AG20443 (cell line): ENCODE measurements at regions not wholly inside any gene's neighbourhood (a gene's known extent, or its start where the extent isn't known, plus 50 kb on each side); places are given as distances from the start of the nearest gene placed in this dataset.
"Not testable (repeated sequence)": the region's sequence is repeated elsewhere in the genome, so short reads cannot be mapped to it uniquely, and the experiment has no call there.

Source experiments
- DNase-seq: peaks from one replicate; pipeline ENCODE4 v3.0.0; 2012; ENCODE audit warnings: low spot score, mixed read lengths

GRCh38 chr10:20656886-20657285 is 240.2 kb downstream of the NEBL start:
- DNase-seq: no peak

GRCh38 chr10:20652424-20652823 is 244.7 kb downstream of the NEBL start:
- DNase-seq: not testable (repeated sequence)

GRCh38 chr10:20648263-20648874 is 248.7 kb downstream of the NEBL start:
- no peak for DNase-seq

DNA sequence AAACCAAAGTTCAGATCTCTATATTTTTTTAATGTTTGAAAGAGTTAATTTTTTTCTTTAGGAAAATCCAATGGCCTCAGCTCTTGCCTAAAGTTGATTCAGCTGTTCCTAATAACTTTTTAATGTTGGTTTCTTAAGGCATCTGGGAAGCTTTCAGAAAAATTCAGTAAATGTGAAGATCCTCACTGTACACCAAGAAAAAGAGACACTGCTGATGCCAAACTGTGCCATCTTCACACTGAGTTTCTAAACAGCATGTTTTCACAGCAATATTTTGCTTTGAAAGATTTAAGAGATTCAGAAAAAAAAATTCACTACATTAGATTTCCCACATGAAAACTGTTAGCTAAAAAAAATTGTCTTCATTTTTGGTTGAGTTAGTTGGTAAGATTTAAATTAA is 249.4 kb downstream of the NEBL start:
- DNase-seq: no peak

- no peak for DNase-seq
These were observed 252.7 kb downstream of the NEBL start for GRCh38 chr10:20644421-20644820.

- DNase-seq: no peak
These were observed 255.5 kb downstream of the NEBL start for GRCh38 chr10:20641605-20642004.

GRCh38 chr10:20635570-20635969 is 261.5 kb downstream of the NEBL start:
- DNase-seq: no peak

DNA sequence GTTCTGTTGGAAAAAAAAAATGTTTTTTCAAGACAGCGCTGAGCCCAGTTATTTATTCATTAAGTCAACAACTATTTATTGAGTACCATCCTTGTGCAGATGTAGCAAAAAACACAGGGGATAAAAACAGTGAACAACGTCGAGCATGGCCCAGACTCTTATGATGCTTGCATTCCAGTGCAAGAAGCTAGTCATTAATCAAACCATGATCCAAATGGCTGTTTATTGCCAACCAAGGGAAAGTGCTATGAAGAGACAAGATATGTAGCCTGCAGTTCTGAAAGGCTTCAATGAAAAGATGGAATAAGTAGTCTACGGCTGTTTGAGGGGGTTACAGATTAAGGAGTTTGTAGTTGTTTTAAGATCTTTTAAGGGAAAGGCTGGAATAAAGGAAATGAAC is 262.3 kb downstream of the NEBL start:
- DNase-seq: no peak

DNA sequence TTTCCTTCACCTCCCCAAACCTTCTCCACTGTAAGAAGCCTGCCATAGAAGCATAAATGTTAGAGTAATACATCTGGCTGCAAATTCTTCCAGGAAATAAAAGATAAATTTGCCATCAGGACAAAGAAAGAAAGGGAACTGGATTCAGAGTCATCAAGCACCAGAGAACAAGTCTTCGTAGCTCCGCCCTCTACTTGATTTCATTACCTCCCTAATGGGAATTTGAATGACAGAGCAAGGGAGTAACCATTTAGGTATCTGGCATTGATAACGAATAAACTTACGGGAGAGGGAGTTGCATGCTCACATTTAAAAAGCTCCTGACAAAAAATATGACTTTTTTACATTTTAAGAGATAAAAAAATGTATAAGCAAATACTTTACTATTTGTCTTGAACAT is 263.4 kb downstream of the NEBL start:
- no peak for DNase-seq

DNA sequence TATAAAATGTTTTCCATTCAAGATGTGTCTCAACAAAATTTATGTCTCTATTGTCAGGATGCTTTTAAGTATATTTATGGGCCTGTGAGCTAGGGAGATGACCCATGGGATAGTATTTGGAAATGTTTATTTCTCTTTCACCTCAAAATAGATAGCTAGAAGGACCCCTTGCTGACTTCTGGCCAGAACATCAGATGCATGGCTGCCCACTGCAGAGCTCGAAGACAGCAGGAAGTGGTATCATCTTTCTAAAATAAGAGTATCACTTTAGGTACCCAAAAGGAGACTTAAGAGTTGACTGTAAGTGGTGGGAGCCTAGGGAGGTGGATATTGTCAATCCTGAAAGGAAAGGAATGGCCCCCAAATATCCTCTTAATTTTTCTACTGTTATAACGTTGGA is 264.4 kb downstream of the NEBL start:
- DNase-seq: no peak

- DNase-seq: no peak
These were observed 265.9 kb downstream of the NEBL start for GRCh38 chr10:20631229-20631628.

GRCh38 chr10:20630092-20630643 is 266.9 kb downstream of the NEBL start:
- no peak for DNase-seq

GRCh38 chr10:20627946-20628507 is 269.1 kb downstream of the NEBL start:
- no peak for DNase-seq

- no peak for DNase-seq
These were observed 270.0 kb downstream of the NEBL start for GRCh38 chr10:20627087-20627486.

- no peak for DNase-seq
These were observed 271.2 kb downstream of the NEBL start for GRCh38 chr10:20625868-20626267.

DNA sequence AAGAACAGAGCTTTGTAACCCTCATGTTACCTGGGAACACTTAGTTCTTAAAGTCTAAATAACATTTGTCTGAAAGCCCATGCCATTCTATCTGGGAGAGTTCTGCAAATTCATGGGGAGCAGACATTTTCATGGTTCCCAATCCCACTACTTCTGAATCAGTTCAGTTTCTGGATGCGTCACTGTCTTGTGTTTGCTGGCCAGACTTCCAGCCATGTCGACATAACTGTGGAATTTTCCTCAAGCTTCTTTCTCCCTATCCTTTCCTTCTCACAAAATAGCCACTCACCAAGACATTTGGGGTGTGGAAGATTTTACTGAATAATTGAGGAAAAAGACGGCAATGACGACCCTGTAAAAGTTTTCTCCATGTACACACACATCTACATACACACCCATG is 272.5 kb downstream of the NEBL start:
- DNase-seq: peak; percentile 28

DNA sequence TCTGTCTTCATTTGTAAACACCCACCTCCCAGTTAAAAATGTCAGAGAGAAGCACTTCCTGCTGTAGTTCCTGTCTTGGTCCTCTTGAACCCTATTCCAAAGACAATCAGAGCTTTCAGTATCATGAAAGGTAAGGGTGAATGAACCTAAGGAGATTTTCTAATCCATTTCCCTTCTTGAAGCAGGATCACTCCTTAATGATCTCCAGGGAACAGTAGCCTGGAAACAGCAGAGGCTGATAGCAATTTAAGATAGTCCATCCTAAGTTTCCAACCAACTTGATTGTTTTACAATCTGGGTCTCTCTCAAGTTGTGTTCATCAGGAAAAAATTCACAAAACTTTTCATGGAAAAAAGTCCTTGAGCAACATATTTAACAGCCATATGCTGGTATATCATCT is 273.6 kb downstream of the NEBL start:
- DNase-seq: no peak

- DNase-seq: peak; percentile 13
These were observed 274.4 kb downstream of the NEBL start for GRCh38 chr10:20622531-20623211.

DNA sequence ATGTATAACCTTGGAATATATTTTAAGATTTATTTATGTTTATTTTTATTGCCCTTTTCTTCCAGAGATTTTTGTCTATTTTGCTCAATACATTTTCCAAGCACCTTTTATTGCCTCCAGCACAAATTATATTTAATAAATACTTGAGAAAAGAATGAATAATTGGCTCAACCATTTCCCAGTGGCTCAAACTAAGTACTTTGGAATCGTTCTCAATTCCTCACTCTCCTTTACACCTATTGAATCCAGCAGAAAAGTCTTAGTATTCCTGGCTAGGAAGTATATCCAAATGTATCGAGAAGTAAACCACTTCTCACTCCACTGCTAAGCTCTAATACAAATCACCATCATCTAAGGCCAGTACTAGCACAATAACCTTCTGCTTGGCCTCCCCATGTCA is 276.1 kb downstream of the NEBL start:
- no peak for DNase-seq

DNA sequence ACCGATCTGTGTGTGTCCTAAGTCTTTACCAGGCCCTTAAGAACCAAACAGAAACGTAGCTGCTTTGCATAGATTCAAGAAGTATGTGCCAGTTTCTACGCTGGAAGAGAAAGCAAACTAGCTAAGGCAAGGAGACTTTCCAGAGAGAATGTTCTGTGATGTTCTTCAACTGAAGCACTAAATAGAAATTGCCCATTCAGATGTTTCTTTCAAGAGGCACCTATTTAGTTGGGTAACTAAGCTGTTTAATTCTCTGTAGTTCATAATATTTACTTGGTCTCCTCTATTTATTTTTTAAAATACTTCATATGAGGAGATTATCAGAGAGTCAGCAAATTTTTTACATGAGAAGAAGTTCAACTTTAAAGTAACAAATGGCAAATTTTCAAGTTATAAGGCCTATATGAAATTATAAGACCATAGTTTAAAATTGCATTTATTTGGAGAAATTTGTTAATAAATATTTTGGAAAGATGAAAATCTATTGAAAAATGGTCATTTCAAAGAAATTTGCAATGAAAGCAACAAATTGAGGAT is 279.0 kb downstream of the NEBL start:
- DNase-seq: no peak

DNA sequence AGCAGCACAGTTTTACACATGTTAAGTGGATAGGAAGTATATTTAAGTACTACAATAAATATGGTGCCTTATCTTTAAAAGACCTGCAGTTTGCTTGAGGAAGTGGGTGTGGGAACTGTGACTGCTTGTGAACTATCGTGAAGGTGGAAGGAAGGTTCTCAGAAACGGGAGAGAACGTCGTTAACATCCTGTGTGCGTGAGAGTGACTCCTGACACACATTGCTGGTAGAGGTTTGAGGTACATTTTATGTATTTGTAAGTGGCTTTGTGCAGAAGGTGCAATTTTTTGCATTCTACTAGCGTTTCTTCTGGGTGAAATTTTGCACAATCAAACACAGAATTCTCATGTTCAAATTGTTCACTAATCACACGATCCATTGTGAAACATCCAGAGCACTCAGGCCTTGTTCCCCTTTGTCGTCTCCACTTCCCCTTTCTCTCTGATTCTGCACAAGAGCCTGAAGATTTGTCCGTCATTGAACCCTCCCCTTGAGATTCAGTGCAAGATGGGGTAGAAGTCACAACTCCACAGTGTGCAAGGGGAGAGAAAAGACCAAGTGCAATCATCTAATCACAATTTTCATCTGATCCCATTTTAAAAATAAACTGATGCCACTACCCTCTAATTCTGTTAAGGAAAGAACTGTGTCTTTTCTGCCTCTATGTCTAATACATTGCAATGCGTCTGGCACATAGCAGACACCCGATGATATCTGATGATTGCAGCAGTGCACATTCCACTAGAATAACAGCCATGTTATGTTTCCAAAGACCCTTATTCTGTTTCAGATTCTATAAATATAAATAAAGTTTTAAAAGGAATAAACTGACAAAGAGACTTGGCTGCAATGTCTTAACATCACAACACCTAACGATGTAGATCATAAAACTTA is 279.9 kb downstream of the NEBL start:
- DNase-seq: no peak

DNA sequence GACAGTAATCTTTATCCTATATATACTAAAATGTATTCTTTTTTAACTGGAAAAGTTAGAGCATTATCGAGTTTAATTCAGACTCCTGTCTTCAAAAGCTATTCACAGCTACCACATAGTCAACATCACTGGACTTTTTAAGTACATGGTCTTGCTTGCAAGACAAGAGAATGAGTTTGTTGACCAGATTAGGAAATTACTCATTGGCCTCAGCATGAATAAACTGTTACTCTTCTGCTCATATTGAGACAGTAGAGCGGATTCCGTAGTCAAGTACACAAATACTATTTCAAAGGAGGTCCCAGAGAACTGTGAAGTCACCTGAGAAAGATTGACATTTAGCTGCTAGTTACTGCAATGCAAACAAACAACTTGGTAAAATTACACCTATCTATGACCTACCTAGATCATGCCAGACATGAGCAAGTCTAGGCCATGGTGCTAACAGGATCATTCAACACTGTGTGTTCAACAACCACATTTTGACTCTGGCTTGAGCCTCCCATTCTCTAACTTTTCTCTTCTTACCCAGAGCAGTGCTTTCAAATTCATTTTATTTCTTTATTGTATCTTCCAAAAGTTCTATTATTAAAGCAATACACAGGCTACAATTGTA is 280.9 kb downstream of the NEBL start:
- no peak for DNase-seq
